K562 (cell line): ENCODE measurements at regions not wholly inside any gene's neighbourhood (a gene's known extent, or its start where the extent isn't known, plus 50 kb on each side); places are given as distances from the start of the nearest gene placed in this dataset.

Source experiments
- ATAC-seq: fragments of 200-7000 bp; cut with Tn5 transposase; 3 replicates; pipeline ENCODE4 v1.9.1; 2020; ENCODE audit warnings: moderate library complexity
- BruUV-seq: library from RNA; stranded (reverse); fragments of 400-500 nt; replicated peaks from 2 replicates; lab custom pipeline; 2021; lab: Mats Ljungman, UMichigan
- CTCF ChIA-PET: fragments of 300-600 bp; formaldehyde crosslinking; extraction: SDS; loops from one replicate; lab custom pipeline; 2021; ENCODE audit warnings: low intra/inter-chr PET ratio; lab: Yijun Ruan, JAX
- POLR2A ChIA-PET: fragments of 300-600, 350-650 bp; sonication (Branson Sonifier 250); formaldehyde crosslinking; extraction: SDS; loops from one replicate; lab custom pipeline; 2021; ENCODE audit warnings: antibody characterized with exemption, inconsistent platforms; lab: Yijun Ruan, JAX
- DNase-seq, 4 experiments: peaks; one replicate each; pipeline versions ENCODE4 v3.0.0 to v3.0.0-alpha.2; 2011 to 2018; ENCODE audit warnings: low spot score in 3 of 4, mixed read lengths in 3 of 4; ENCODE audit errors: extremely low read depth in 1 of 4
- FAIRE-seq: peaks from 2 replicates; lab custom pipeline; 2011; peaks lifted over from hg19 to GRCh38; lab: Jason Lieb, UNC
- H2AFZ ChIP-seq: 2 replicates; pipeline ENCODE4 v1.6.0; 2011; ENCODE audit warnings: low read depth, low read length, control low read depth, inconsistent platforms
- H3K27ac ChIP-seq: fragments of 200-600 bp; 3 replicates; pipeline ENCODE4 v1.8.0; 2011; ENCODE audit warnings: low read depth, mild to moderate bottlenecking, control low read depth, inconsistent platforms, low read length, moderate library complexity, mixed read lengths; ENCODE audit errors: extremely low read depth
- H3K27me3 ChIP-seq, 2 experiments: fragments of 300-600 bp in 1 of 2; 2 replicates in 1 of 2; 3 replicates in 1 of 2; pipeline versions ENCODE4 v1.6.0 to v1.8.0; 2011; ENCODE audit warnings: inconsistent platforms in 2 of 2, low read length in 2 of 2, mild to moderate bottlenecking in 1 of 2, mixed read lengths in 1 of 2, moderate library complexity in 1 of 2; ENCODE audit not compliant: control insufficient read depth in 2 of 2, insufficient read depth in 2 of 2
- H3K36me3 ChIP-seq: fragments of 300-600 bp; 3 replicates; pipeline ENCODE4 v1.8.0; 2011; ENCODE audit warnings: mild to moderate bottlenecking, low read length, inconsistent platforms; ENCODE audit not compliant: control insufficient read depth, insufficient read depth
- H3K4me1 ChIP-seq, 2 experiments: fragments of 200-600 bp in 1 of 2; replicated peaks in 1 of 2; 2 replicates in 1 of 2; 3 replicates in 1 of 2; pipeline versions ENCODE4 v1.5.1 to v1.8.0; 2011; ENCODE audit warnings: inconsistent platforms in 2 of 2, low read length in 2 of 2, mild to moderate bottlenecking in 1 of 2, mixed read lengths in 1 of 2, moderate library complexity in 1 of 2; ENCODE audit not compliant: control insufficient read depth in 2 of 2, insufficient read depth in 2 of 2
- H3K4me2 ChIP-seq: 2 replicates; pipeline ENCODE4 v1.6.1; 2011; ENCODE audit warnings: low read length, control low read depth, inconsistent platforms, mixed read lengths; ENCODE audit not compliant: insufficient read depth
- H3K4me3 ChIP-seq: fragments of 200-600 bp; sonication (generic), shearing (Covaris generic); 2 replicates; pipeline ENCODE4 v1.5.1; 2016; ENCODE audit warnings: control low read depth, inconsistent platforms
- H3K79me2 ChIP-seq: fragments of 200-600 bp; 3 replicates; pipeline ENCODE4 v1.8.0; 2011; ENCODE audit warnings: low read length, inconsistent platforms; ENCODE audit not compliant: control insufficient read depth, insufficient read depth
- H3K9ac ChIP-seq, 2 experiments: 2 replicates each; pipeline versions ENCODE4 v1.6.0 to v1.6.1; 2011; ENCODE audit warnings: low read depth in 2 of 2, low read length in 2 of 2, control low read depth in 1 of 2, inconsistent platforms in 1 of 2, mild to moderate bottlenecking in 1 of 2, mixed read lengths in 1 of 2; ENCODE audit not compliant: insufficient read depth in 1 of 2
- H3K9me1 ChIP-seq: one replicate; pipeline ENCODE4 v1.6.0; 2011; ENCODE audit warnings: inconsistent platforms, mild to moderate bottlenecking, low read length, moderate library complexity; ENCODE audit not compliant: control insufficient read depth, insufficient read depth
- H3K9me3 ChIP-seq: replicated peaks from 2 replicates; pipeline ENCODE4 v1.5.1; 2011; ENCODE audit warnings: low read depth, low read length, inconsistent platforms; ENCODE audit not compliant: control insufficient read depth, insufficient read depth
- H4K20me1 ChIP-seq: replicated peaks from 2 replicates; pipeline ENCODE4 v1.6.1; 2011; ENCODE audit warnings: low read length, inconsistent platforms, mixed read lengths; ENCODE audit not compliant: control insufficient read depth, insufficient read depth
- HMG20A ChIP-seq: fragments of 450-650 bp; formaldehyde crosslinking; conservative IDR thresholded peaks from 2 replicates; pipeline ENCODE4 v1.4.0; 2020; ENCODE audit warnings: mild to moderate bottlenecking, mixed read lengths
- ZNF57 ChIP-seq: fragments of 450-650 bp; formaldehyde crosslinking; IDR thresholded peaks from 2 replicates; pipeline ENCODE4 v1.4.0; 2020; ENCODE audit warnings: mild to moderate bottlenecking, moderate library complexity
- ZNF707 ChIP-seq: fragments of 250-450 bp; sonication (Bioruptor Pico); conservative IDR thresholded peaks from 2 replicates; pipeline ENCODE4 v1.8.0; 2022; ENCODE audit warnings: inconsistent platforms, mild to moderate bottlenecking, moderate library complexity
- WGBS: fragments of 100-300 bp; shearing (Covaris generic); methylation state at CpG from one replicate; pipeline ENCODE4 v1.1.6; 2016; ENCODE audit warnings: low coverage, mixed read lengths; ENCODE audit not compliant: insufficient coverage; ENCODE audit errors: missing lambda C conversion rate; 5-methylcytosine and 5-hydroxymethylcytosine counted together
- in situ Hi-C: fragments of 300-500 bp; cut with MboI; formaldehyde crosslinking; loops from 4 replicates; pipeline ENCODE4 v1.15.0; 2018; ENCODE audit warnings: inconsistent platforms, mixed read lengths
- intact Hi-C: fragments of 100-400 bp; cut with micrococcal nuclease; formaldehyde crosslinking; loops from 2 replicates; pipeline ENCODE4 v1.14.2; 2022
- TF ChIP-seq, protein P1 (sequence below): fragments of 450-650 bp; IDR thresholded peaks from 2 replicates; pipeline ENCODE4 v1.6.1; 2016; ENCODE audit warnings: missing biosample characterization, missing genetic modification characterization
- TF ChIP-seq, protein P2 (sequence below): sonication (generic); formaldehyde crosslinking; IDR thresholded peaks from 2 replicates; pipeline ENCODE4 v1.9.0; 2022; ENCODE audit warnings: mild to moderate bottlenecking, missing genetic modification reagents

DNA sequence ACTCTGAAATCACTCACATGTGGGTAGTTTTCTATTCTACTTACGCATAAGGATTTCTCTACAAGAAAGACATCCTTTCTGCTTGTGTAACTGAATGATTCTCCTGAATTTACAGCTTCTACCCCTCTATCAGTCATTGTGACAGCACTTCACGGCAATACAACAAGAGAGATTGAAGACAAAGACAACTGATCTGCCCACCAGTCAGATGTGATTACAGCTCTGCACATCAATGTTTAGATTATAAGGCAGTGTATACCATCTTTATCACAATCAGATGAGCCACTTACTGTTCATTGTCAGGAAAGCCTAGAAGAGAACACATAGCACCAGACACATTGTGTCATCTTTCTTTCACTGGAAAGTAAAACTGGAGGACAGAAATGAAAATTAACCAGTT lies 324.4 kb downstream of the CENPC start:
- FAIRE-seq: no peak
- Histone ChIP-seq H2AFZ (no peak overlapping the region), H3K9ac (no peak overlapping the region), H3K9me3 (no peaks in the 10 kb centered on the region), H3K9me1 (no peaks in the 10 kb centered on the region), H4K20me1 (no peaks in the 10 kb centered on the region), H3K79me2 (no peaks in the 10 kb centered on the region), H3K4me3 (no peak overlapping the region), H3K4me2 (no peak overlapping the region), H3K36me3 (no peaks in the 10 kb centered on the region), H3K4me1 (no peaks in the 10 kb centered on the region), H3K27me3 (no peaks in the 10 kb centered on the region), H3K27ac (no peak overlapping the region)
- ChIA-PET POLR2A (interaction anchor here (0.5 kb wide), 1 partner anchor 10 kb away, joined by 3 read pairs; no protein-coding TSS in a partner anchor), CTCF (no interaction called here)
- ATAC-seq: no peak
- no peak for DNase-seq
- TF ChIP-seq ZNF707 (CRISPR knock-in tag) (no peak), HMG20A (CRISPR knock-in tag) (no peak), ZNF57 (CRISPR knock-in tag) (no peak)
- TF ChIP-seq, protein P1, sequence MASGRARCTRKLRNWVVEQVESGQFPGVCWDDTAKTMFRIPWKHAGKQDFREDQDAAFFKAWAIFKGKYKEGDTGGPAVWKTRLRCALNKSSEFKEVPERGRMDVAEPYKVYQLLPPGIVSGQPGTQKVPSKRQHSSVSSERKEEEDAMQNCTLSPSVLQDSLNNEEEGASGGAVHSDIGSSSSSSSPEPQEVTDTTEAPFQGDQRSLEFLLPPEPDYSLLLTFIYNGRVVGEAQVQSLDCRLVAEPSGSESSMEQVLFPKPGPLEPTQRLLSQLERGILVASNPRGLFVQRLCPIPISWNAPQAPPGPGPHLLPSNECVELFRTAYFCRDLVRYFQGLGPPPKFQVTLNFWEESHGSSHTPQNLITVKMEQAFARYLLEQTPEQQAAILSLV (tag): no peak
- TF ChIP-seq, protein P2, sequence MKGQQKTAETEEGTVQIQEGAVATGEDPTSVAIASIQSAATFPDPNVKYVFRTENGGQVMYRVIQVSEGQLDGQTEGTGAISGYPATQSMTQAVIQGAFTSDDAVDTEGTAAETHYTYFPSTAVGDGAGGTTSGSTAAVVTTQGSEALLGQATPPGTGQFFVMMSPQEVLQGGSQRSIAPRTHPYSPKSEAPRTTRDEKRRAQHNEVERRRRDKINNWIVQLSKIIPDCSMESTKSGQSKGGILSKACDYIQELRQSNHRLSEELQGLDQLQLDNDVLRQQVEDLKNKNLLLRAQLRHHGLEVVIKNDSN (CRISPR knock-in tag): no peak
- WGBS: 3% methylated on average over 2 of the region's 2 CpGs
- intact Hi-C loops: no loop called here
- no TSS peak for BruUV-seq
- in situ Hi-C loops: no loop called here
